HepG2 (cell line): ENCODE measurements at regions not wholly inside any gene's neighbourhood (a gene's known extent, or its start where the extent isn't known, plus 50 kb on each side); places are given as distances from the start of the nearest gene placed in this dataset.

Experiments
- CTCF ChIP-seq: sonication (generic); formaldehyde crosslinking; IDR thresholded peaks from 2 replicates; pipeline ENCODE4 v1.5.0; 2020; ENCODE audit warnings: mild to moderate bottlenecking, missing genetic modification reagents, moderate library complexity
- EZH2 ChIP-seq: conservative IDR thresholded peaks from 2 replicates; pipeline ENCODE4 v1.6.1; 2012; ENCODE audit warnings: mild to moderate bottlenecking, low read depth, low read length, moderate library complexity
- FOXK1 ChIP-seq: sonication (generic); formaldehyde crosslinking; IDR thresholded peaks from 2 replicates; pipeline ENCODE4 v1.4.0; 2020; ENCODE audit warnings: low read depth, missing genetic modification reagents, borderline replicate concordance
- MED1 ChIP-seq: sonication (generic); formaldehyde crosslinking; IDR thresholded peaks from 2 replicates; pipeline ENCODE4 v1.4.0; 2020; ENCODE audit warnings: missing genetic modification reagents
- PRDM10 ChIP-seq: sonication (generic); formaldehyde crosslinking; IDR thresholded peaks from 2 replicates; pipeline ENCODE4 v1.4.0; 2020; ENCODE audit warnings: low read depth, missing genetic modification reagents
- RELA ChIP-seq: sonication (generic); formaldehyde crosslinking; IDR thresholded peaks from 2 replicates; pipeline ENCODE4 v1.4.0; 2020; ENCODE audit warnings: missing genetic modification reagents
- U2AF1 ChIP-seq: fragments of 200-400 bp; formaldehyde crosslinking; optimal IDR thresholded peaks from 2 replicates; pipeline ENCODE3; 2017; ENCODE audit warnings: mild to moderate bottlenecking, low read depth, low read length
- ZBTB38 ChIP-seq: sonication (generic); formaldehyde crosslinking; IDR thresholded peaks from 2 replicates; pipeline ENCODE4 v1.5.1; 2020; ENCODE audit warnings: mild to moderate bottlenecking, missing genetic modification reagents
- TF ChIP-seq, protein P1 (sequence below): sonication (generic); formaldehyde crosslinking; IDR thresholded peaks from 2 replicates; pipeline ENCODE4 v1.8.1; 2023; ENCODE audit warnings: missing genetic modification reagents, inconsistent platforms, borderline replicate concordance

DNA sequence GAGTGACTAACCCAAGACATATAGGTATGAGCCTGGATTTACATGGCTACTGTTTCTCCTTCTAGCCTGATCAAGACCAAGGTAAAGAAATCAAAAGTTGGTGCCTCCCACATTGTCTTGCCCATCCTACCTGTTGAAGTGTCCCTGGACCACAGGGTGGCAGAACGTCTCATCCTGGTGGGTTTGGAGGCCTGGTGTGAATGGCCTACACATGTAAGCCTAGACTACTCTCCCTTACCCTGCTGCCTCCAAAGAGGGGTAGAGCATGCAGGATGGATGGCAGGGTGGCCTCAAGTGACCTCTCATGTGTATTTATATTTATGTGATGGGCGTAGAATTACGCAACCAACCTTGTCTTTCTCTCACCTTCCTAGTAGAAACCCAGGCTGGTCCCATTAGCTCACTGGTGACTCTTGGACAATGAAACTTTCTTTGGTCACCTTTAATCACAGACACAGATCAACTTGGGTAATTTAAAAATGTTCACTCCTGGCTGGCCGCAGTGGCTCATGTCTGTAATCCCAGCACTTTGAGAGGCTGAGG is 73.3 kb upstream of the SOD3 start:
- TF ChIP-seq FOXK1 (CRISPR knock-in tag) (no peak), EZH2 (no peak), CTCF (0 out of 2 replicates have a peak, but pooled peaks have one; percentile 12), PRDM10 (CRISPR knock-in tag) (no peak), MED1 (CRISPR knock-in tag) (no peak), RELA (CRISPR knock-in tag) (no peak), ZBTB38 (no peak), U2AF1 (no peak)
- TF ChIP-seq, protein P1, sequence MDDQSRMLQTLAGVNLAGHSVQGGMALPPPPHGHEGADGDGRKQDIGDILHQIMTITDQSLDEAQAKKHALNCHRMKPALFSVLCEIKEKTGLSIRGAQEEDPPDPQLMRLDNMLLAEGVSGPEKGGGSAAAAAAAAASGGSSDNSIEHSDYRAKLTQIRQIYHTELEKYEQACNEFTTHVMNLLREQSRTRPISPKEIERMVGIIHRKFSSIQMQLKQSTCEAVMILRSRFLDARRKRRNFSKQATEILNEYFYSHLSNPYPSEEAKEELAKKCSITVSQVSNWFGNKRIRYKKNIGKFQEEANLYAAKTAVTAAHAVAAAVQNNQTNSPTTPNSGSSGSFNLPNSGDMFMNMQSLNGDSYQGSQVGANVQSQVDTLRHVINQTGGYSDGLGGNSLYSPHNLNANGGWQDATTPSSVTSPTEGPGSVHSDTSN (CRISPR knock-in tag) = no peak
